Muscle layer of colon (tissue), 2 donors: ENCODE measurements at regions not wholly inside any gene's neighbourhood (a gene's known extent, or its start where the extent isn't known, plus 50 kb on each side); places are given as distances from the start of the nearest gene placed in this dataset.

Experiments
- H3K27ac ChIP-seq: one replicate; pipeline ENCODE4 v1.7.0; 2013; ENCODE audit warnings: low read depth, mild to moderate bottlenecking, low read length, moderate library complexity
- H3K27me3 ChIP-seq, 2 donors: one replicate each; pipeline ENCODE4 v1.7.0; 2013; ENCODE audit warnings: low read length in 2 of 2, mild to moderate bottlenecking in 2 of 2; ENCODE audit not compliant: insufficient read depth in 2 of 2, control insufficient read depth in 1 of 2
- H3K36me3 ChIP-seq: one replicate; pipeline ENCODE4 v1.7.0; 2013; ENCODE audit warnings: mild to moderate bottlenecking, low read length; ENCODE audit not compliant: insufficient read depth
- H3K4me1 ChIP-seq: one replicate; pipeline ENCODE4 v1.7.0; 2013; ENCODE audit warnings: mild to moderate bottlenecking, low read length; ENCODE audit not compliant: insufficient read depth
- H3K4me3 ChIP-seq, 2 donors: one replicate each; pipeline ENCODE4 v1.7.0; 2013; ENCODE audit warnings: low read length in 2 of 2, low read depth in 1 of 2, mild to moderate bottlenecking in 1 of 2, moderate library complexity in 1 of 2
- H3K9ac ChIP-seq: one replicate; pipeline ENCODE4 v1.7.0; 2013; ENCODE audit warnings: low read length
- H3K9me3 ChIP-seq: one replicate; pipeline ENCODE4 v1.7.0; 2013; ENCODE audit warnings: mild to moderate bottlenecking, low read length
- donor health status: abdominal sarcoma.
- donor health status: Adenocarcinoma of cecum.

DNA sequence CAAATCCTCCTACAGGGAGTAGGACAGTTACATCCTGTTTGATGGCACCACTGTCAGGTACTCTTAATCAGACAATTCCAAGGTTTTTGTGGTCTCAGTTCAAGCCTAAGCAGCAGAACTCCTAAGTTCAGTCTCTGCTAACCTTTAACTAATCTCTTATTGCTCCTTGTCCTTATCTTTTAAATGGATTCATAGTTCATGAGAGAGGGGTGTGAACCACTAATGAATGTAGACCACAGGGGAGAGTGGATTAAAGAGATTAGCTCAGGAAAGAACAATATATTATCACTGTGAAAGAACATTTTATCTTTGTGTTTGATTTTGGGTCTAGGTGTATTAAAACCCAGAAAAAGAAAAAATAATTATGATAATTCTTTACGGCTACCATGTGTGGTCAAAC, 168.9 kb downstream of the DCK start:
- Histone ChIP-seq H3K27ac (no peak overlapping the region), H3K36me3 (no peaks in the 10 kb centered on the region), H3K4me1 (no peaks in the 10 kb centered on the region), H3K9ac (no peak overlapping the region), H3K4me3 (no peak overlapping the region), H3K27me3 (no peaks in the 10 kb centered on the region), H3K9me3 (no peaks in the 10 kb centered on the region)

- Histone ChIP-seq H3K27me3 (no peaks in the 10 kb centered on the region), H3K4me3 (no peak overlapping the region)
These were observed 169.9 kb downstream of the DCK start for GRCh38 chr4:71163317-71163716.

GRCh38 chr4:71167083-71167482, 171.7 kb upstream of the SLC4A4 start:
- Histone ChIP-seq H3K36me3 (no peaks in the 10 kb centered on the region), H3K9ac (no peak overlapping the region), H3K4me1 (no peaks in the 10 kb centered on the region), H3K9me3 (no peaks in the 10 kb centered on the region), H3K4me3 (no peak overlapping the region), H3K27me3 (no peaks in the 10 kb centered on the region), H3K27ac (no peak overlapping the region)

More at GRCh38 chr4:71163317-71163716, 169.9 kb downstream of the DCK start:
- H3K9ac ChIP-seq, result no peak overlapping the region
- H3K36me3 ChIP-seq, result no peaks in the 10 kb centered on the region
- H3K27ac ChIP-seq, result no peak overlapping the region
- no peaks in the 10 kb centered on the region for H3K4me1 ChIP-seq
- no peaks in the 10 kb centered on the region for H3K9me3 ChIP-seq

DNA sequence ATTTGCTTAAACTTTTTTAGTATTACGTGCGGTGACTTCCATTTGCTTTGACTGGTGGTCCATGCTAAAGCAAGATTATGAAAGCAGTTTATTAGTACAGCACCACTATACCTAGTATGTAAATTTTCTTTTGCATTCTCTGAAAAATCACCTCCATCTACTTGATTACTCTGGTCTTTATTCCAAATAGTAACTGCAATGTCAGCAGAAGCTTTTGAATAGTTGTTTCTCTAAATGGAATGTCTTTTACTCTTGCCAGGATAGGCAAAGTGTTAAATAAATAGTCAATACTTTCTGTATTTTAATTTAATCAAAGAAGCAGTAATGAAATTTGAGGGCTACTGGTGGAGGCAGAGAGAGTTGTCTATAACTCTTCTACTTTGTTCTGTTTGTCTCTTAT, 167.2 kb upstream of the SLC4A4 start:
- H3K4me3 ChIP-seq, result no peak overlapping the region
- H3K9ac ChIP-seq, result no peak overlapping the region
- H3K36me3 ChIP-seq, result no peaks in the 10 kb centered on the region
- no peaks in the 10 kb centered on the region for H3K4me1 ChIP-seq
- H3K27ac ChIP-seq, result no peak overlapping the region
- no peaks in the 10 kb centered on the region for H3K9me3 ChIP-seq
- H3K27me3 ChIP-seq, result no peaks in the 10 kb centered on the region

GRCh38 chr4:71181332-71181731, 157.5 kb upstream of the SLC4A4 start:
- Histone ChIP-seq H3K27ac (no peak overlapping the region), H3K4me3 (no peak overlapping the region), H3K27me3 (no peaks in the 10 kb centered on the region), H3K9ac (no peak overlapping the region), H3K9me3 (no peaks in the 10 kb centered on the region), H3K4me1 (no peaks in the 10 kb centered on the region), H3K36me3 (no peaks in the 10 kb centered on the region)

GRCh38 chr4:71184195-71184781, 154.5 kb upstream of the SLC4A4 start:
- Histone ChIP-seq H3K27ac (no peak overlapping the region), H3K4me3 (no peak overlapping the region), H3K36me3 (no peaks in the 10 kb centered on the region), H3K9ac (no peak overlapping the region), H3K4me1 (no peaks in the 10 kb centered on the region), H3K9me3 (no peaks in the 10 kb centered on the region), H3K27me3 (no peaks in the 10 kb centered on the region)

- no peaks in the 10 kb centered on the region for H3K9me3 ChIP-seq
- H3K4me1 ChIP-seq, result no peaks in the 10 kb centered on the region
- no peak overlapping the region for H3K27ac ChIP-seq
- no peaks in the 10 kb centered on the region for H3K27me3 ChIP-seq
- no peaks in the 10 kb centered on the region for H3K36me3 ChIP-seq
- H3K4me3 ChIP-seq, result no peak overlapping the region
- no peak overlapping the region for H3K9ac ChIP-seq
These were observed 153.8 kb upstream of the SLC4A4 start for GRCh38 chr4:71185037-71185436.

DNA sequence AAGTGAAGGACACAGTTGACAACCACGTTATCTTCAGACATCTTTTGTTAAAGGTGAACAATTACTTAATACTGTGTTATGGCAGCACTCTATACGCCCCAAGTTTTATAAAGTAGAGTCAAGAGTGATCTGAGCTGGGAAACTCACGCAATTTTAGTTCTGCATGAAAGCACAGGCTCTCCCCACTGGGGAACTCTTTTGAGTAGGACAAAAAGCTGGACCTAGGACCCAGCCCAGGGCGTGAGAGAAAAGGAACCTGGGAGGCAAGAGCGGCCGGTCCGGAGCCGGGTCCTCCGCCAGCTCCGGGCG, 152.6 kb upstream of the SLC4A4 start:
- peak overlapping the region; percentile 51 to 76 for H3K4me3 ChIP-seq
- no peaks in the 10 kb centered on the region for H3K27me3 ChIP-seq
- H3K9ac ChIP-seq, result no peak overlapping the region
- no peak overlapping the region for H3K27ac ChIP-seq
- H3K4me1 ChIP-seq, result no peaks in the 10 kb centered on the region
- H3K9me3 ChIP-seq, result no peaks in the 10 kb centered on the region
- no peaks in the 10 kb centered on the region for H3K36me3 ChIP-seq

DNA sequence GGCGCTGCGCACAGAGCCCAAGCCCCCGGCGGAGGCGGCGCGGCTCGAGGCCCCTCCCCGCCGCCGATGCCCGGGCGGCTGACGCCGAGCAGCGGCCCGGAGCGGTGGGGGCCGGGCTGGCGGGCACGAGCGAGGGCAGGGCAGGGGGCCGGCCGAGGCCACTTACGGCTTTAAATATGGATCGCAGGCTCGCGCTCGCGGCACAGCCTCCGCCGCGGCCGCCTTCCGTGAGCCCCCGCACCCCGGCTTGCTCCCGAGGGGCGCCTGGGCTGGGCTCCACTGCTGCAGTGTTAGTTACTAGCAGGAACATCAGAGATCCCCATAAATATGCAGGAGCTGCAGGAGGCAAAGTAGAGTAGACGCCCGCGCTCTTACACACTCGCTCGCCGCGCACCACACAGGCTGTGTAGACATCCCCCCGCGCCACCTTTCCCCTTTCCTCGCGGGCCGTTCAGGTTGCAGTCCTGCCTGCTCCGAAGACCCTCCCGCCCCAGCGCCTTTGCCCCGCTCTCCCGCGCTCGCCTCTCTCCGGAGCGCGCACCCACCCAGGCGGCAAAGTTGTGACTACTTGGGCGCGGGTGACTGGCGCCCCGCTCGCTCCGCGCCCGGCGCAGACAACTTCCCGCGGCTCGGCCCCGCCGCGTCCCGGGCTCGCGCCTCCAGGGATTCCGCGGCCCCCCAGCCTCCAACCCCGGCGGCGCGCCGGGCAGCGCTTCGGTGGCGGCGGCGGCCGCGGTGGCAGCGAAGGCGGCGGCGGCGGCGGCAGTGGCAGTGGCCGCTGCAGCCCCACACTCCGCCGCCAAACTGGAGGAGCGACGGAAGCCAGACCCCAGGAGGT, 152.0 kb upstream of the SLC4A4 start:
- H3K27me3 ChIP-seq, result no peaks in the 10 kb centered on the region
- no peak overlapping the region for H3K9ac ChIP-seq
- H3K27ac ChIP-seq, result peak overlapping the region; percentile 82
- no peaks in the 10 kb centered on the region for H3K4me1 ChIP-seq
- H3K36me3 ChIP-seq, result no peaks in the 10 kb centered on the region
- peak overlapping the region; percentile 51 to 76 for H3K4me3 ChIP-seq
- H3K9me3 ChIP-seq, result no peaks in the 10 kb centered on the region

GRCh38 chr4:71187404-71188155, 151.2 kb upstream of the SLC4A4 start:
- Histone ChIP-seq H3K27me3 (no peaks in the 10 kb centered on the region), H3K27ac (peak overlapping the region; percentile 28), H3K9me3 (no peaks in the 10 kb centered on the region), H3K9ac (no peak overlapping the region), H3K36me3 (no peaks in the 10 kb centered on the region), H3K4me3 (peak overlapping the region; percentile 51 to 60), H3K4me1 (no peaks in the 10 kb centered on the region)

- H3K9ac ChIP-seq, result no peak overlapping the region
- H3K27me3 ChIP-seq, result no peaks in the 10 kb centered on the region
- H3K4me1 ChIP-seq, result no peaks in the 10 kb centered on the region
- H3K4me3 ChIP-seq, result peak overlapping the region in 1 of 2 donors; percentile 51
- no peaks in the 10 kb centered on the region for H3K9me3 ChIP-seq
- no peak overlapping the region for H3K27ac ChIP-seq
- no peaks in the 10 kb centered on the region for H3K36me3 ChIP-seq
These were observed 150.6 kb upstream of the SLC4A4 start for GRCh38 chr4:71188156-71188640.
